ENCODE measurements at regions not wholly inside any gene's neighbourhood (a gene's known extent, or its start where the extent isn't known, plus 50 kb on each side); places are given as distances from the start of the nearest gene placed in this dataset.

DNA sequence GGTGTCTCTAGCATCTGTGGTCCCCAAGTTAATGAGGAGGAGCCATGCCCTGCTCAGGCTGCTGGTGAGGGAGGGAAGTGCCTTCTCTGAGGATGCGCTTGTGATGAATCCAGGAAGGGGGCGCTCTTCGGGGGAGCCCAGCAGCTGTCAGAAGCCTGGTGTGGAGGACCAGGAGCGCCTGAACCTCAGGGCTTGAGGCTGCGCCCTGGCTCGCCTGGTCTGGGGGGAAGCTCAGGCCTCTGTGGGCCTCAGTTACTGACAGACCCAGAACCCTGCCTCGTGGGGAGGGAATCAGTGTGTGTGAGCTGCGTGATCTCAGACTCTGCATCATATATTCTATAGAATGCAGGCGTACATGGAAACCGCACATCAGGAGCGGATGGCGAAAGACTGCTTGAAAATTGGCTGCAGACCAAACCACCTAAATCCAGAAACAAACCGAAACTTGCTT is 126.1 kb downstream of the SEC14L1 start:
- DNase-seq (ENCODE audit: low read depth) = no peak

DNA sequence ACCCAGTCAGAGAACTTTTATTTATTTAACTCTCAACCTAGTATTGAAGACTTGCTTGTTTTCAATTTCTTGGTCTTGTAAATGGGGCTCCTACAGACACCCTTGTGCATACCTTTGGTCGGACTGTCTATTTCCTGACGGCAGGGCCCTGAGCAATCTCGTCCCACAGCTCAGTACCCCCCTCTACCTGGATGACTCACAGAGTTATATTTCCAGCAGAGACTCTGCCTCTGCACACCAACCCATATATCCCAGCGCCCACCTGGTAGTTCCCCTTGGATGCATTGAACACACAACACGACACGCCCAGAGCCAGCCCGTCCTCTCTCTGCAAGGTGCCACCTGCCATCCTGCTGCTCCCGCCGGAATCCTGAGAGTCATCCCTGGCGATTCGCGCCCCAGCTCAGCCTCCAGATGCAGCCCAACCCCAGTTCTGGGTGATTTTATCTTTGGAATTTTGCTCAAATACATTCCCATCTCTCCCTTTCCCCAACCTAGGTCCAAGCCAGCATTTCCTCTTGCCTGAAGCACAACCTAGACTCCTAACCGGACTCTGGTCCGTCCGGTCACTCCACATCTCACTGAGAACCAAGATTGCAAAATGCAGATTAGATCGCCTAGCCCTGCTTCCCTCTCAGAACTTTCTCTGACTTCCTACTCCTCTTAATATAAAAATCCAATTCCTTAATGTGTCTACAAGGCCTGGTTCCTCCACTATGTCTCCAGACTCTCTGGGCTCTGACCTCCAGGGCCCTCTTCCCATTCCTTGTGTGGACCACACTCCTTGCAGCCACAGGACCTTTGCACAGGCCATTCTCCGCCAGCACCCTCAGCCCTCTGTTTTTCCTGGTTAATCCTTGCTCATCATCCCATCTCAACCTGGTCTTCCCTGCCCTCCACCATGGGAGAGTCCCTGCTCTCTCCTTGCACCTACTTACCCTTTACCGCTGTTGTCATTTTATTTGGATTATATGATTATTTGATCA is 129.2 kb downstream of the SEC14L1 start:
- no peak for DNase-seq (ENCODE audit: low read depth)

DNA sequence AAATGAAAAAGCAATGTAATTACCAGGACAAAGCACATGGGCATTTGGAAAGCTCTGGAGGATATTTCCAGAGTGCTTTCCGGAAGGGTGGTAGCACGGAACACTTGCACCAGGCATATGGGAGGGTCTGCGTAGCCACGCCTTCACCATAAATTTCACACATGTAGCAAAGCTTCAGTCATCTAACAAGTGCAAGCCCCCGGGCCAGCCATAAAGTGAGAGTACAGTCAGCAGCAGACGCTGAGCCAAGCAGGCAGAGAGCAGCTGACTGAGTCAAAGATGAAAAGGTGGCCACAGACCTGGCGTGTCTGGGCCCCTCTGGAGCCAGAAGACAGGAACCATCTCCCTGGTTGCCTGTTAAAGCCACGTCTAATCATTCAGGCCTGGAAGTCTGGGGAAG is 130.6 kb downstream of the SEC14L1 start:
- DNase-seq (ENCODE audit: low read depth) = no peak

DNA sequence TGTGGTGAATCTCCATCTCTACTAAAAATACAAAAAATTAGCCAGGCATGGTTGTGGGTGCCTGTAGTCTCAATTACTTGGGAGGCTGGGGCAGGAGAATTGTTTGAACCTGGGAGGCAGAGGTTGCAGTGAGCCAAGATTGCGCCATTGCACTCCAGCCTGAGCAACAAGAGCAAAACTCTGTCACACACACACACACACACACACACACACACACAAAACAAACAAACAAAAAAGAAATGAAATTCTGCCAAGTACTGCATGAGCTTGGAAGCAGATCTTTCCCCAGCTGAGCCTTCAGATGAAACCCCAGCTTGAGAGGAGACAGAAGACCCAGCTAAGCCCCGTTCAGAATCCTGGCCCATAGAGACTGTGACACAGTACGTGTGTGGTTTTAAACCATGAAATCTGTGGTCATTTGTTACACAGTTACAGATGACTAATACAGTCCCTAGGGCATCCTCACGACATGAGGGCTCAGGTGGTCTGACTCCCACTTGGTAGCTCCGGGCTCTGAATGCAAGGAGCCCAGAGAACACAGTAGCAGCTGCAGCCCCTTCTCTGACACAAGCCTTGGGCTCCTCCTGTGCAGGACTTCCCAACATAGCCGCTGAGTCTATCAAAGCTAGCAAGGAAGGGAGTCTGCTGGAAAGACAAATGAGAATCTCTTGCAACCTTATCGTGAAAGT is 132.8 kb downstream of the SEC14L1 start:
- DNase-seq (ENCODE audit: low read depth) = no peak

DNA sequence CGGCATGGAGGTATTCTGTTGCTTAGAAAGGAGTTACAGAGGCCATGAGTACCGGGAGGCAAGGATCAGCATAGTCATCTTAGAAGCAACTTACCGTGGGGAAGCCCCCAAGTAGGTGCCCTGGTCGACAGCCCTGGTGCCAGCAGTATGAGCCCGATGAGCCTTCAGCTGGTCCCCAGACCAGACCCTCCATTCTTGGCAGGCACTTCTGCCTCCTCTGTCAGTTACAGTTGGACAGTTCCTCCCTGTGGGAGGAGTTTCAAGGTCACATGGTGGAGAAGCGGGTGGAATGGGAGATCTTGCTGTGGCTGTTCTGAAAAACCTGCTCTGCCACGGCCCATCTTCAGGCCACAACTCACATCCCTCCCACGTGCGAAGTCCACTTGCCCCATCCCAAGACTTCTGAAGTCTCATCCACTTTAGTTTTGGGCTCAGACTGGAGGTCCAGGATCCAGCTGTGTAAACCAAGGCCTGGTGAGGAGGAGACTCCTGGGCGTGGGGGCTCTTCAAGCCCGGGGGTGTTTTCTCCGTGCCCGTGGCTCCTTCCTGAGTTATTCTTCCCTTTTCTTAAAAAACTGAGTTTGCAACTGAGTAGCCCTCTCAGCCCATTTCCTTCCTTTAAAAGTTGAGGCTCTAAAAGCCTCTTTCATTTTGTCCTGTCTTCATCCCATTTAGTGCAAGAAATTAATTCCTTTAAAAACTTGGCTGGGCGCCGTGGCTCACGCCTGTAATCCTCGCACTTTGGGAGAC is 133.5 kb downstream of the SEC14L1 start:
- no peak for DNase-seq (ENCODE audit: low read depth)

DNA sequence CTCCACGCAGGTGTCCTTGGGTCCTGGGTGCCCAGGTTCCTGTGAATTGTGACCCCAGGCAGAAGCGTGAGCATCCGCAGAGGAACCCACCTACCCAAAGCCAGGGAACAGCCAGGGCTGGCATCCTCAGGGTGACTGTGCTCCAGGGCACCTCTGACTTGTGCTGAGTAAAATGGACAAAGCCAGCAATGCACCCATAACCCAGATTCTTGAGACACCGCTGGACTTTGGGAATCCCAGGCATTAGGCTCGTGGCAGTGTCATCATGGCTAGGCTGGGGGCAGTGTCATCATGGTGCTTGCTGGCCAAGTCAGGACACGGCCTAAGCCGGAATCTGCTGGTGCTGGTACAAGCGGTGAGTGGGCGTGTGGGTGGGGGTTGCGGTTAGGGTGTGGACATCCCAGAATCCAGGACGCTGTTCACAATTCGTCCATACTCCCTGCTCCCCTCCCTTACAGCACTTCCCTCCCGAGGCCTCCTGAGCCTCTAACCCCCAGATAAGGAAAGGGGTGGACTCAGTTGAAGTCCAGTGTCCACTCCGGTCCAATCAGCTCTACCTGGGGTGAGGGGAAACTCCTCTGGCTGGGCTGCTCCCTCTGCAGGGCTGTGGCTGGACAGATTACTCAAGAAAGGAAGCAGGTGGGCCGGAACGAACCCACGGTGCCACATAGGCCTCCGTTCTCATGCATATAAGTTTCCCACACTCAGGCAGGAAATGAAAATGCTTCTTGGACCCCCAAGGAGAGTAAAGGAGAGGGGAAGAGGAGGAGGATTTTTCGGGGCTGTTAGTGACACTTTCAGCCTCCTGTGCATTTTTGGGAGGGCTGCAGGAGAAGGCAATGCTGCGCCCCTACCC is 138.9 kb downstream of the SEC14L1 start:
- no peak for DNase-seq (ENCODE audit: low read depth)

DNA sequence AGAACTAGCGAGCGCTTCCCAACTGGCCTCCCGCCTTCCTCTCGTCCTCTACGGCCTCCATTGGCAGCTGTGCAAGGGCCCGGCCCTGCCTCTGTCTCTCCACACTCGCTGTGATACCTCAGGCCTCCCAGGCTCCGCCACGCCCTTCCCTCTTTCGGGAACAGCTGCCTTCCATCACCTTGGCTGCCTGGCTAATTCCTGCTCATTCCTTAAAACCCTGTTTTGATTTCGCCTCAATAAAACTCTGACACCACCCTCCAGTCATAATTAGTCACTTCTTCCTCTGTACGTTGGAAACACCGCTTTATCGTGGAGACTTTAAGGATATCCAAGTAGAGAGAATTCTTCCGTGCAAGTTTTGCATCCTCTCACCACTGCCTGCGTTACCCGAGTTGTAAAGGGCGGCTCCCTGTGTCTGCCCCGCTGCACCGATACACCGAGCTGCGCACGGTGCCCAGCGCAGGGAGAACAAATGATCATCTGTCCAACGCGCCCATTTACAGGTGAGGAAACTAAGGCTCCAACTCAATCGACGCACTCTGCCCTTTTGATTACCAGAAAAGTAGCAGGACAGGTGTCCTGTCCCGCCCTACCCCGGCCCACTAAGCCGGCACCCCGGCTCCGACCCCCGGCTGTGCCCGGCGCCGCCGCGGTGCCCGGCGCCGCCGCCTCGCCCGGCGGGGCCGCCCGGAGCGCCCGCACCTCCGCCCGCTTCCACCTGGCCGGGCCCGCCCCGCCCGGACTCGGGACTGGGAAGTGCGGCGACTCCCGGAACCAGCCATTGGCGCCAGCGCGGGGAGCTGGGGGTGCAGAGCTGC is 139.7 kb downstream of the SEC14L1 start:
- no peak for DNase-seq (ENCODE audit: low read depth)

DNA sequence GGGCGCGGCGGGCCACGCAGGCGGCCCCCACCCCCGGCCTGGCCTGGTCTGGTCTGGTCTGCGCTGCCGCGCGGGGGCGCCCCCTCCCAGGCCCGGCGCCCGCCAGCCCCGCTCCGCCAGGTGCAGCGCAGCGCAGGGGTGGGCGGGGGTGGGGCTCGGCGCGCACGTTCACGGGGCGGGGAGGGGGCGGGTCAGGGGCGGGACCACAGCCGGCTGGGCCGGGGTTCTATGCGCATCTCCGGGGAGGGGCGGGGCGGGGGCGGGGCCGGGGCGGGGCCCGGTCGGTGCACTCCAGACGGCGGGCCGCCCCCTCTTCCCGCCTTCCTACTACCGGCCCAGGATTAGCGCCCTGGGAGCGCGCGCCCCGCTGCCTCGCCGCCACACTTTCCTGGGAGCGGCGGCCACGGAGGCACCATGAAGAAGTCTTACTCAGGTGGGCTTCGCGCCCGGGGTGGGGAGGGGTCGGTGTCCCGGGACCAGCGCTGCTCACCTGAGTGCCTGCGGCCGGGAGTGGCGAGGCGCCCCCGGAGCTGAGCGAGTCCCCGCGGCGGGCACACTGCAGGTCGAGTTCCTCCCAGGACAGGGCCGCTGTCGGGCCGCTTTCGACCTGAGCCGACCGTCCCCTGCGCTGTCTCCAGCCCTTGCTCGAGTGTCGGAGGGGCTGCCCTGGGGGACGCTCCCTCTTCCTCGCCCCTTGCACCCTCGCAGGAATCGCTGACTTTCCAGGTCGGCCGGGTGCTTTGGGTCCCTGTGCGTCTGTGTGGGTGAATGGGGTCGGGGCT is 140.5 kb downstream of the SEC14L1 start:
- no peak for DNase-seq (ENCODE audit: low read depth)

DNA sequence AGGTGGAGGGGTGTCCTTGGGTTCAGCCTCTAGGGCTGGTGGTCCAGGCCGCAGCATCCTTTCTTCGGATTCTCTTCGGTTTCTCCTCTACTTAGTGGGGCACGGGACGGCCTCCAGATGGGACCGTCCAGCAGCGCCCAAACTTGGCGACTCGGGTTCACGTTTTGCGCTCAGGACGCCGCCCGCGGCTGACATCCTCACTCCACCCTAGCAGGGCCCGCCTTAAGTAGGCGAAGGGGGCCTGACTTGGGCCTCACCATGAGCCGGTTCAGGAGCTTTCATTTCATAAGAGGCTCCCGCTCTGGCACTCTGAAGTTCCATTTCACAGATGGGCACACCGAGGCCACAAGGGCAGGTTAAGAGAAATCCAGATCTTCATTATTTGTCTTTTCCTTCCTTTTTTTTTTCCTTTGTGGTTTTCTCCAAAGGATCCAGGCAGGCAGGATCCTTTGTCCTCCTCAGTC is 141.2 kb downstream of the SEC14L1 start:
- DNase-seq (ENCODE audit: low read depth) = no peak

DNA sequence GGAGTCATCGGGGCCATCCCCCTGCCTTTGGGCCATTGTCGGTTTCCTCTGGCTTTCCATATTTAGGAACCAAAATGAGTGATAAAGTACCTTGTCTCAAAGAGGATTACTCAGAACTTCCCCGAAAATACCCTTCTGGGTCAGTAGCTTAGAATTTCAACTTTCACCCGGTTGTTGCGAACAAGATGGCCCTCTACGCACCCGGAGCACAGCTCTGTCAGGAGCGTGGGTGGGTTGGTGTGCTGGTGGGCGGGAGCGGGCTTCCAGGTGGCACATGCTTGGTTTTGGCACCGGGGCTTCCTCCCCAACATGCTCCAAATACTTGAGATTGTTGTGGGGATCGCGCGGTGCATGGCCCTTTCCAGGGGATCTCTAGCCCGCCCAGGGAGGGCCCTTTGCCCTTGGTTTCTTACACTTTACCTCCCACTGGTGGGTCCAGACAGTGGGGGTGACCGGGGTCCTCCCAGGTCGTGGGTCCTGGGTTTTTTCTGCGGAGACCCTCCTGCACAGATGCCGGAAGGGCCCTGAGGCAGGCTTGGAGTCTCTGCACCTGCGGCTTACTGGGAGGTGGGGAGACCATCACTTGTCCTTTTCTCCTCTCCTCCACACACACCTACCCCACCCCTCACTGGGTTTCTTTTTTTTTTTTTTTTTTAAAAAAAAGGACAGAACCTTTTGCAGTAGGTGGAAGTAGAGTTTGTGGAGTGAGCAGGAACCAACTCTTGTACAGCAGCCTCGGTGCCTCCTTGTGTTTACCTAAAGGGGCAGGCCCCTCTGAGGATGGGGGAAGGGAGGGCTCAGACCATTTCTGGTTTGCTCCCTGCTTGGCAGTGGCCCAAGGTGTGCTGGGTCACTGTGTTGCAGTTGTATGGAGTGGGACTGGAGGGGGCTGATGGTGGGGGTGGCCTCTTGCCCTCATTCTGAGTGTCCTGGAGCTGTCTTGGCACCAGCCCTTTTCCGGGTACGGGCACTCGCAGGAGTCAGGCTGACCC is 142.1 kb downstream of the SEC14L1 start:
- DNase-seq (ENCODE audit: low read depth) = no peak

DNA sequence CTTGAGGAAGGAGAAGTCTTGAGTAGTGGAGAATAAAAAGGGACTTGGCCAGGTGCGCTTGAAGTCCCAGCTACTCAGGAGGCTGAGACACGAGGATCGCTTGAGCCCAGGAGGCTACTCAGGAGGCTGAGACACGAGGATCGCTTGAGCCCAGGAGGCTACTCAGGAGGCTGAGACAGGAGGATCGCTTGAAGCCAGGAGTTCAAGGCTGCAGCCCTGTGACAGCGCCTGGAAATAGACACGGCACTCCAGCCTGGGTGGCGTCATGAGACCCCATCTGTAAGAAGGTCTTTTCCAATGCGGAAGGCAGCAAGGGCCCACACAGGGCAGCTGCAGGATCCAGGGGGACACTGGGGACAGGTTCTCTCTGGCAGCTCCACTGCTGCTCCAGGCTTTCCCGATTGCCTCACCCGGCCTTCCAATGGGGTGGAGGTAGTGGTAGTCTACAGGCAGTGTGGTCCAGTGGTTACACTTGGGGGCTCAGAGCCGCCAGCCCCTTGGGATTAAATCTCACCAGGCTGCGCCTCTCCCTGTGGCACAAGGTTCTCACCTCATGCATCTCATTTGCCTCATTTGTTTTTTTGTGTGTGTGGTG is 143.4 kb downstream of the SEC14L1 start:
- no peak for DNase-seq (ENCODE audit: low read depth)

DNA sequence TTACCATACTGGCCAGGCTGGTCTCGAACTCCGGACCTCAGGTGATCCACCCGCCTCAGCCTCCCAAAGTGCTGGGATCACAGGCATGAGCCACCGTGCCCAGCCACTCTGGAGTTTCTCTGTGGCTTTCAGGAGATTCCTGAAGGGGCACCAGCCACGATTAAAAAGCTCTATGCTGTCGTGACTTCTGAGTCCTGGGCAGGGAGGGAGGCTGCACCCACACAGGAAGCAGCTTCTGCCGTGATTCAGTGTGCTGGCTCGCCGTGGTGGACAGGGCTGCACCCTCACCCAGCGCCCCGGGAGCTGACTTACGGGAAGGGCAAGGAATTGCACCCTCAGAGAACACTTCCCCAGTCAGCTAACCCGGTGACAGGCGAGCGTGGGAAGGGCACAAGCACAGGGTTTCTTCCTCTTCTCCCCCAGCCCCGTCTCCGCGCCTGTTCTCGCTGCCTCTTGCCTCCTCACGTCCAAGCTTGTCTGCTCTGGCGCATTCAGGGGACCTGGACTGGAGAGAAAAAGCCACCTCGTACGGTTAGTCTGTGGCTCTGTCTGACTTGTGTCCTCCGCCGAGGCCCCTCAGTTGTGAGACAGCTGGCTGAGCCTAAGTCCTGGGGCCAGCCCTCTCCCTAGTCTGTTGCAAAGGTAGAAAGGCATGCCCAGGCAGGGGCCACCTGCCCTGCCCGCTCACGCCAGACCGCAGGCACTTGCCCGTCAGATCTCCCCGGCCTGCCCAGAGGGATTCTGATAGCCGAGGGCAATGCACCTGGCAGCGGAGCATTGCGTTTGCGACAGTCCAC is 145.0 kb downstream of the SEC14L1 start:
- peak; percentile 90 for DNase-seq (ENCODE audit: low read depth)

DNA sequence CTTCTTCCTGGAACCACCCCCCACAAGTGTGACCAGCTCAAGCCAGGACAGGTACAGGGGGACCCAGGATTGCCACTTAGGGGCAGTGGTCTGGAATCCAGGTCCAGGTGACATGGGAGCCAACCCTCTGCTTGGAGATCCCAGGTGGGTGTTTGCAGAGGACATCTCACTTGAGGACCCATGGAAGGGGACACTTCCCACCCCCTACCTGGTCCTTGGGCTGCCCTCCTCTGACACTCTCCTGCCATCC is 145.5 kb downstream of the SEC14L1 start:
- no peak for DNase-seq (ENCODE audit: low read depth)

DNA sequence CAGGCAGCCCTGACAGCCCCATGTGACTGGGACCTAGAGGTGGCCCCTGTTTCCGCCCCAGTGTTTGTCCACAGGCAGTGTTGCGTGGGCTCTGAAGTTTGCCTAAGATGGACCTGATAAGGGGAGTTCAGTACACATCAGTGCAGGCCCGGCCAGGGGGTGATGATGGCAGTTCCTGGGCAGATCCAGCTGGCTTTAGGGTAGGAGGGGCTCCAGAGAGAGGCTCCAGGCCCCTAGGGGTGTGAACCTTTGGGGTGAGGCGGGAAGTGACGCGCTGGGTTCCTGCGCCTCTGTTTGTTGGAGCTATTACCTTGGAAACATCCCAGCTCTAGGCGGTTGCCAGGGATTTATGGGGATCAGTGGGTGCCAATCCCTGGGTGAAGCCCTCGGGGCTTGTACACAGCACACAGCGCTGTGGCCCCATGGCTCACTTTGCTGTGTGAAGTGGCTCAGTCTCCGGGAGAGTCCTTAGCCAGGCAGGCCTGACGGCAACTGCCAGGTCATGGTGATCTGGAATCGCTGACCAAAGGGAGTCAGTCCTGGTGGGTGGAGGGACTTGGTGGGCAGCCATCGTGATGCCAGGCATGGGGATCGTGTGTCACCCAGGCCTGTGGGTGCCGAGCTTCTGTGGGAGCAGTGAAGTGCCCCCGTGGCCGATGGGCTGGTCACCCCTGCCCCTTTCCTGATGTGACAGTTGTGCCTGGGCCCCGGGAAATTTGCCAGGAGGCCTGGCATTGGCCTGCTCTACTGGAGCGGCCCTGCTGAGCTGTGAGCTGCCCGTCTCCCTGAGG is 146.1 kb downstream of the SEC14L1 start:
- DNase-seq (ENCODE audit: low read depth) = peak; percentile 68

DNA sequence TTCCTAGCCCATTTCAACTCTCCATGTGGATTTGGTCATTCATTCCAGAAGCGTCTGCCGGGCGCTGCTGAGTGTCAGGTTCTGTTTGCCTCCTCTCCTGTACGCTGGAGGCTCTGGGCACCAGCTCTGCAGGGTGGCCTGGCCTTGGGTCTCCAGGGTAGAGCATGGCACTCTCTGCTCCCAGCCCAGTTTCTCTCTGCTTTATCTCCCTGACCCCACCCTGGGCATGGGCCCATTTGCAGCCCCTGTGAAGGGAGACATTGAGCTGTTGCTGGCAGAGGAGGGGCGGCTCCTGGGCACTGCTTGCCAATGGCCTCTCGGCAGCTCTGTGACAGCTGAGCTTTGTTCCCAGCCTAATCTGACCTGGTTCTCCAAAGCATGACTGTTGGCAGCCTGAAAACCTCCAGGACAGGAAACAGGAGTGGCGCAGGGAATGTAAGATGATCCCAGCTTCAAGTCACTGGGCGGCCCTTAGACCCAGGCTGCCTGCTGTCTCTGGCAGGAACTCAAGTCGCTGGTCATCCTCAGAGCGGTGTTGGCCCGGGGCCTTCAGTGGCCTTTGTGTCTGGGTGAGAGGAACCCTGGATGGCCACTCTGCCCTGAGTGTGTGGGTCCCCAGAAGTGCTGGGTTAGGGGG is 146.8 kb downstream of the SEC14L1 start:
- DNase-seq (ENCODE audit: low read depth) = peak; percentile 91

DNA sequence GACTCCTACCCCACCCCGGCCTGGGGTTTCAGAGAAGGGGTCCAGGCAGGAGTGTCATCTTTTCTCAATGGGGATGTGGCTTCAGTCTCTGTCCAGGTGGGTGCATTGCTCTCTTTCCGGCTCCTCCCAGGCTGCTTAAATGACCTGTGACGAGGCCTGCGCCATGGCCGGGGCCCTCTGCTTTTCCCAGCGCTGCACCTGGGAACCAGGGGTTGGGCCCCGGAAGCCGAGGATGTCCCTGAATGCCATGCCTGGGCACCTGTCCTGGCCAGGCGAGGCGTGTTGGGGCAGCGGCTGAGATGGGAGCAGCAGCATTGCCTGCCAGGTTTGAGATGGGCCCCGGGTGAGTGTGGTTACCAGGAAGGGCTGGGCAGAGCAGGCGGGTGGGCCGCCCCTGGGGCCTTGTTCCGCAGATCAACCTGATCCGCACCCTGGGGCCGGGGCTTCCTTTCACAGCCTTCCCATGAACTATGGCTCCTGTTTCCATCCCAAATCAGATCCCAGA is 147.4 kb downstream of the SEC14L1 start:
- DNase-seq (ENCODE audit: low read depth) = no peak

Measured in fibroblast of gingiva (primary cell).